HepG2 (cell line): ENCODE measurements at regions not wholly inside any gene's neighbourhood (a gene's known extent, or its start where the extent isn't known, plus 50 kb on each side); places are given as distances from the start of the nearest gene placed in this dataset.

Experiments used
- ATAC-seq: fragments of 200-7000 bp; cut with Tn5 transposase; 3 replicates; pipeline ENCODE4 v1.9.1; 2020; ENCODE audit warnings: mild to moderate bottlenecking, moderate library complexity
- BruUV-seq: library from RNA; stranded (reverse); fragments of 400-500 nt; replicated peaks from 2 replicates; lab custom pipeline; 2021; lab: Mats Ljungman, UMichigan
- CTCF ChIA-PET: fragments of 300-600 bp; formaldehyde crosslinking; extraction: SDS; loops from one replicate; lab custom pipeline; 2021; ENCODE audit warnings: low total read pairs, inconsistent platforms, low intra/inter-chr PET ratio; lab: Yijun Ruan, JAX
- POLR2A ChIA-PET: fragments of 350-600 bp; sonication (Branson Sonifier 250); formaldehyde crosslinking; loops from one replicate; lab custom pipeline; 2020; ENCODE audit warnings: antibody characterized with exemption, inconsistent platforms; lab: Yijun Ruan, JAX
- DNase-seq: peaks from one replicate; pipeline ENCODE4 v3.0.0-alpha.2; 2015; ENCODE audit warnings: low spot score
- FAIRE-seq: peaks from 3 replicates; lab custom pipeline; 2011; peaks lifted over from hg19 to GRCh38; lab: Jason Lieb, UNC
- H2AFZ ChIP-seq: one replicate; pipeline ENCODE4 v1.6.1; 2011; ENCODE audit warnings: low read length, inconsistent platforms
- H3K27ac ChIP-seq: fragments of 300-600 bp; 3 replicates; pipeline ENCODE4 v1.8.0; 2011; ENCODE audit warnings: mixed run types, mild to moderate bottlenecking, mixed read lengths, low read length, inconsistent platforms; ENCODE audit not compliant: insufficient read depth; ENCODE audit errors: extremely low read length
- H3K27me3 ChIP-seq, 2 experiments: fragments of 200-600 bp in 1 of 2; 2 replicates in 1 of 2; 3 replicates in 1 of 2; pipeline versions ENCODE4 v1.6.0 to v1.8.0; 2011; ENCODE audit warnings: low read length in 2 of 2, mild to moderate bottlenecking in 2 of 2, moderate library complexity in 2 of 2, inconsistent platforms in 1 of 2; ENCODE audit not compliant: insufficient read depth in 2 of 2, control insufficient read depth in 1 of 2
- H3K36me3 ChIP-seq, 2 experiments: fragments of 200-600 bp in 1 of 2; replicated peaks in 1 of 2; 2 replicates in 1 of 2; 3 replicates in 1 of 2; pipeline versions ENCODE4 v1.5.1 to v1.8.0; 2011; ENCODE audit warnings: low read length in 2 of 2, inconsistent platforms in 1 of 2; ENCODE audit not compliant: insufficient read depth in 2 of 2, control insufficient read depth in 1 of 2
- H3K4me1 ChIP-seq: 2 replicates; pipeline ENCODE4 v1.5.1; 2012; ENCODE audit warnings: low read length, inconsistent platforms; ENCODE audit not compliant: insufficient read depth
- H3K4me2 ChIP-seq: 2 replicates; pipeline ENCODE4 v1.6.0; 2011; ENCODE audit warnings: low read depth, low read length, inconsistent platforms
- H3K4me3 ChIP-seq, 3 experiments: fragments of 200-600 bp in 1 of 3; sonication (generic), shearing (Covaris generic) in 1 of 3; replicated peaks in 1 of 3; 2 replicates each; pipeline ENCODE4 v1.5.1; 2011 to 2016; ENCODE audit warnings: low read length in 3 of 3, inconsistent platforms in 2 of 3, low read depth in 2 of 3, mild to moderate bottlenecking in 2 of 3, control low read depth in 1 of 3, mixed read lengths in 1 of 3; ENCODE audit not compliant: insufficient read depth in 1 of 3
- H3K79me2 ChIP-seq: one replicate; pipeline ENCODE4 v1.6.1; 2011; ENCODE audit warnings: low read length, inconsistent platforms; ENCODE audit not compliant: insufficient read depth
- H3K9ac ChIP-seq: 2 replicates; pipeline ENCODE4 v1.6.0; 2011; ENCODE audit warnings: mild to moderate bottlenecking, low read depth, low read length, inconsistent platforms; ENCODE audit not compliant: insufficient read depth
- H3K9me3 ChIP-seq: 2 replicates; pipeline ENCODE4 v1.5.1; 2012; ENCODE audit warnings: mild to moderate bottlenecking, low read length
- H4K20me1 ChIP-seq: 2 replicates; pipeline ENCODE4 v1.6.0; 2011; ENCODE audit warnings: inconsistent platforms, mild to moderate bottlenecking, low read length, moderate library complexity; ENCODE audit not compliant: insufficient read depth
- CBX5 ChIP-seq: sonication (generic); formaldehyde crosslinking; IDR thresholded peaks from 2 replicates; pipeline ENCODE4 v1.4.0; 2020; ENCODE audit warnings: missing genetic modification reagents, borderline replicate concordance
- CHCHD3 ChIP-seq: sonication (generic); formaldehyde crosslinking; IDR thresholded peaks from 2 replicates; pipeline ENCODE4 v1.8.0; 2022; ENCODE audit warnings: mild to moderate bottlenecking, missing genetic modification reagents, moderate library complexity
- FOSL2 ChIP-seq: sonication (generic); formaldehyde crosslinking; IDR thresholded peaks from 2 replicates; pipeline ENCODE4 v1.4.0; 2020; ENCODE audit warnings: missing genetic modification reagents
- HNRNPH1 ChIP-seq: fragments of 200-400 bp; formaldehyde crosslinking; optimal IDR thresholded peaks from 2 replicates; pipeline ENCODE3; 2017; ENCODE audit warnings: mild to moderate bottlenecking, low read depth, low read length
- NCOR1 ChIP-seq: fragments of 200-600 bp; sonication (generic); IDR thresholded peaks from 2 replicates; pipeline ENCODE4 v1.7.0; 2017; ENCODE audit warnings: antibody characterized with exemption, low read length, borderline replicate concordance
- RARA ChIP-seq: IDR thresholded peaks from 2 replicates; pipeline ENCODE4 v1.6.1; 2016; ENCODE audit warnings: missing genetic modification reagents, missing compliant biosample characterization
- SCMH1 ChIP-seq: sonication (generic); formaldehyde crosslinking; IDR thresholded peaks from 2 replicates; pipeline ENCODE4 v1.9.0; 2021; ENCODE audit warnings: missing genetic modification reagents, mild to moderate bottlenecking, borderline replicate concordance
- YEATS2 ChIP-seq: sonication (generic); formaldehyde crosslinking; IDR thresholded peaks from 2 replicates; pipeline ENCODE4 v1.4.0; 2020; ENCODE audit warnings: missing genetic modification reagents, borderline replicate concordance
- ZEB1 ChIP-seq: IDR thresholded peaks from 2 replicates; pipeline ENCODE4 v1.6.1; 2012; ENCODE audit warnings: mild to moderate bottlenecking, low read depth, inconsistent platforms; ENCODE audit not compliant: insufficient replicate concordance
- ZFP36 ChIP-seq: fragments of 150-350 bp; IDR thresholded peaks from 2 replicates; pipeline ENCODE4 v1.6.1; 2018; ENCODE audit warnings: borderline replicate concordance, low read length, low read depth; ENCODE audit not compliant: partially characterized antibody
- ZFP37 ChIP-seq: sonication (generic); formaldehyde crosslinking; IDR thresholded peaks from 2 replicates; pipeline ENCODE4 v1.4.0; 2020; ENCODE audit warnings: missing genetic modification reagents, borderline replicate concordance
- ZNF263 ChIP-seq: sonication (generic); formaldehyde crosslinking; IDR thresholded peaks from 2 replicates; pipeline ENCODE4 v1.4.0; 2020; ENCODE audit warnings: missing genetic modification reagents
- ZNF337 ChIP-seq: sonication (generic); formaldehyde crosslinking; IDR thresholded peaks from 2 replicates; pipeline ENCODE4 v1.5.1; 2020; ENCODE audit warnings: missing genetic modification reagents, low read depth, mild to moderate bottlenecking, borderline replicate concordance
- ZXDC ChIP-seq: sonication (generic); formaldehyde crosslinking; IDR thresholded peaks from 2 replicates; pipeline ENCODE4 v1.5.0; 2020; ENCODE audit warnings: mild to moderate bottlenecking, missing genetic modification reagents
- WGBS: methylation state at CpG from one replicate; pipeline ENCODE4 v1.1.6; 2017; ENCODE audit warnings: low lambda C conversion rate; 5-methylcytosine and 5-hydroxymethylcytosine counted together
- in situ Hi-C: cut with HindIII; loops from 2 replicates; pipeline ENCODE4 v1.10.0; 2017; ENCODE audit warnings: low pct_unique_long_range_greater_than_20kb; ENCODE audit not compliant: extremely low pct_ligation_motif_present
- intact Hi-C: fragments of 100-400 bp; cut with micrococcal nuclease; formaldehyde crosslinking; loops from one replicate; pipeline ENCODE4 v1.10.0; 2022; ENCODE audit not compliant: unreplicated experiment

- no peak for TF ChIP-seq NCOR1
- TF ChIP-seq, all 625 proteins: peak for 0
Measured at GRCh38 chr22:22086501-22087158, 104.0 kb upstream of the TOP3B start (continued).

- peaks cover 50% of the 10 kb centered on the region for H3K4me1 ChIP-seq
- intact Hi-C loops = no loop called here
- no peaks in the 10 kb centered on the region for H3K36me3 ChIP-seq
- DNase-seq (no peak), FAIRE-seq (no peak), ATAC-seq (peak; percentile 25; the same call in 1 of the 3 replicates)
- ChIA-PET CTCF (no interaction called here), POLR2A (no interaction called here)
- H3K27ac ChIP-seq = no peak overlapping the region
- no peak overlapping the region for H2AFZ ChIP-seq
- in situ Hi-C loops = no loop called here
- no peak overlapping the region for H3K4me2 ChIP-seq
- H3K4me3 ChIP-seq = no peak overlapping the region
- WGBS = 46% methylated on average over 3 of the region's 5 CpGs
- H3K9me3 ChIP-seq = no peaks in the 10 kb centered on the region
- no TSS peak for BruUV-seq
- H3K79me2 ChIP-seq = no peaks in the 10 kb centered on the region
- H3K27me3 ChIP-seq = peaks cover 0 to 10% of the 10 kb centered on the region in 2 experiments; a peak in 1 of 5 replicates
- no peak overlapping the region for H3K9ac ChIP-seq
- H4K20me1 ChIP-seq = no peaks in the 10 kb centered on the region
- TF ChIP-seq ZFP37 (CRISPR knock-in tag) (no peak), ZXDC (CRISPR knock-in tag) (no peak), ZFP36 (no peak), HNRNPH1 (no peak), CHCHD3 (CRISPR knock-in tag) (no peak), RARA (CRISPR knock-in tag) (peak; percentile 66), CBX5 (CRISPR knock-in tag) (no peak), ZNF263 (CRISPR knock-in tag) (peak; percentile 76; the same call in 1 of the 2 replicates), YEATS2 (CRISPR knock-in tag) (no peak), ZEB1 (no peak), ZNF337 (no peak), SCMH1 (no peak), FOSL2 (CRISPR knock-in tag) (peak; percentile 70)
Measured at GRCh38 chr22:22085702-22086500, 103.3 kb upstream of the TOP3B start.
